H9 (cell line): ENCODE measurements at regions not wholly inside any gene's neighbourhood (a gene's known extent, or its start where the extent isn't known, plus 50 kb on each side); places are given as distances from the start of the nearest gene placed in this dataset.
"Not testable (repeated sequence)": the region's sequence is repeated elsewhere in the genome, so short reads cannot be mapped to it uniquely, and the experiment has no call there.

Experiments used
- DNase-seq: peaks from one replicate; pipeline ENCODE4 v3.0.0-alpha.2; 2017
- H2AFZ ChIP-seq: one replicate; pipeline ENCODE4 v1.6.1; 2013; ENCODE audit warnings: mild to moderate bottlenecking, low read length, control low read depth, moderate library complexity
- H2AK5ac ChIP-seq: 2 replicates; pipeline ENCODE4 v1.6.1; 2013; ENCODE audit warnings: low read length, control low read depth, mixed read lengths; ENCODE audit not compliant: insufficient read length
- H2BK120ac ChIP-seq: one replicate; pipeline ENCODE4 v1.6.1; 2013; ENCODE audit warnings: low read depth, mild to moderate bottlenecking, low read length, control low read depth, inconsistent platforms; ENCODE audit not compliant: poor library complexity, severe bottlenecking
- H2BK12ac ChIP-seq: 2 replicates; pipeline ENCODE4 v1.6.1; 2013; ENCODE audit warnings: low read length, control low read depth, mixed read lengths, low read depth; ENCODE audit not compliant: insufficient read length
- H2BK15ac ChIP-seq: 2 replicates; pipeline ENCODE4 v1.6.1; 2013; ENCODE audit warnings: low read depth, low read length, control low read depth
- H2BK20ac ChIP-seq: one replicate; pipeline ENCODE4 v1.6.1; 2013; ENCODE audit warnings: low read depth, mild to moderate bottlenecking, low read length, control low read depth, inconsistent platforms; ENCODE audit not compliant: poor library complexity, severe bottlenecking
- H2BK5ac ChIP-seq: 2 replicates; pipeline ENCODE4 v1.6.1; 2013; ENCODE audit warnings: low read length, control low read depth, mixed read lengths; ENCODE audit not compliant: insufficient read length
- H3K14ac ChIP-seq: 2 replicates; pipeline ENCODE4 v1.6.1; 2013; ENCODE audit warnings: low read length, control low read depth; ENCODE audit not compliant: insufficient read depth
- H3K18ac ChIP-seq: 2 replicates; pipeline ENCODE4 v1.6.1; 2013; ENCODE audit warnings: low read depth, mild to moderate bottlenecking, mixed read lengths, low read length, control low read depth; ENCODE audit not compliant: insufficient read length
- H3K23ac ChIP-seq: 2 replicates; pipeline ENCODE4 v1.6.1; 2013; ENCODE audit warnings: low read length, control low read depth, mixed read lengths, low read depth; ENCODE audit not compliant: insufficient read length
- H3K23me2 ChIP-seq: 2 replicates; pipeline ENCODE4 v1.6.1; 2013; ENCODE audit warnings: low read depth, mild to moderate bottlenecking, mixed read lengths, low read length, control low read depth; ENCODE audit not compliant: insufficient read length, poor library complexity, severe bottlenecking
- H3K27ac ChIP-seq: 2 replicates; pipeline ENCODE4 v1.5.1; 2013; ENCODE audit warnings: low read length, control low read depth, mixed read lengths, low read depth; ENCODE audit not compliant: insufficient read length
- H3K27me3 ChIP-seq: 2 replicates; pipeline ENCODE4 v1.6.1; 2013; ENCODE audit warnings: low read length, control low read depth, inconsistent platforms; ENCODE audit not compliant: insufficient read depth
- H3K4ac ChIP-seq: 2 replicates; pipeline ENCODE4 v1.6.1; 2013; ENCODE audit warnings: low read depth, mild to moderate bottlenecking, control low read depth, inconsistent platforms, low read length, moderate library complexity
- H3K4me1 ChIP-seq: 2 replicates; pipeline ENCODE4 v1.6.1; 2013; ENCODE audit warnings: low read length, control low read depth, inconsistent platforms; ENCODE audit not compliant: insufficient read depth
- H3K4me2 ChIP-seq: 2 replicates; pipeline ENCODE4 v1.6.1; 2013; ENCODE audit warnings: low read length, control low read depth, mixed read lengths; ENCODE audit not compliant: insufficient read length, insufficient read depth
- H3K56ac ChIP-seq: 2 replicates; pipeline ENCODE4 v1.6.1; 2013; ENCODE audit warnings: low read depth, mild to moderate bottlenecking, mixed read lengths, low read length, control low read depth; ENCODE audit not compliant: insufficient read length
- H3K79me1 ChIP-seq: 2 replicates; pipeline ENCODE4 v1.6.1; 2013; ENCODE audit warnings: low read depth, mild to moderate bottlenecking, moderate library complexity, low read length, control low read depth, inconsistent platforms; ENCODE audit not compliant: insufficient read depth, poor library complexity, severe bottlenecking
- H3K79me2 ChIP-seq: 2 replicates; pipeline ENCODE4 v1.6.1; 2013; ENCODE audit warnings: low read length, control low read depth, inconsistent platforms; ENCODE audit not compliant: insufficient read depth
- H3K9ac ChIP-seq: 2 replicates; pipeline ENCODE4 v1.6.1; 2013; ENCODE audit warnings: low read length, control low read depth, mixed read lengths; ENCODE audit not compliant: insufficient read length; ENCODE audit errors: extremely low read depth
- H3K9me3 ChIP-seq: one replicate; pipeline ENCODE4 v1.6.1; 2013; ENCODE audit warnings: low read depth, low read length, inconsistent platforms; ENCODE audit not compliant: control insufficient read depth
- H3T11ph ChIP-seq: one replicate; pipeline ENCODE4 v1.6.1; 2013; ENCODE audit warnings: mild to moderate bottlenecking, low read length, control low read depth, inconsistent platforms
- H4K20me1 ChIP-seq: one replicate; pipeline ENCODE4 v1.6.1; 2013; ENCODE audit not compliant: control insufficient read depth, insufficient read length, insufficient read depth
- H4K5ac ChIP-seq: 2 replicates; pipeline ENCODE4 v1.6.1; 2013; ENCODE audit warnings: low read depth, mild to moderate bottlenecking, mixed read lengths, low read length, control low read depth; ENCODE audit not compliant: insufficient read length
- H4K8ac ChIP-seq: replicated peaks from 2 replicates; pipeline ENCODE4 v1.6.1; 2013; ENCODE audit warnings: low read length, control low read depth, mixed read lengths, low read depth; ENCODE audit not compliant: insufficient read length
- H4K91ac ChIP-seq: 2 replicates; pipeline ENCODE4 v1.6.1; 2013; ENCODE audit warnings: low read depth, mild to moderate bottlenecking, moderate library complexity, mixed read lengths, low read length, control low read depth; ENCODE audit not compliant: insufficient read length
- H3K27ac Mint-ChIP-seq, 3 experiments: 2 replicates in 2 of 3; 3 replicates in 1 of 3; pipeline ENCODE4 v1.8.0; 2020 to 2021; ENCODE audit warnings: mixed read lengths in 3 of 3, mild to moderate bottlenecking in 1 of 3, moderate library complexity in 1 of 3
- H3K27me3 Mint-ChIP-seq: 2 replicates; pipeline ENCODE4 v1.8.0; 2021; ENCODE audit warnings: low read depth, mild to moderate bottlenecking, moderate library complexity, mixed read lengths
- H3K36me3 Mint-ChIP-seq, 3 experiments: 2 replicates in 2 of 3; 3 replicates in 1 of 3; pipeline ENCODE4 v1.8.0; 2020 to 2021; ENCODE audit warnings: low read depth in 3 of 3, mixed read lengths in 3 of 3; ENCODE audit not compliant: insufficient read depth in 1 of 3
- H3K4me1 Mint-ChIP-seq, 2 experiments: 2 replicates each; pipeline ENCODE4 v1.8.0; 2020; ENCODE audit warnings: mixed read lengths in 2 of 2
- H3K4me3 Mint-ChIP-seq, 2 experiments: 2 replicates in 1 of 2; 3 replicates in 1 of 2; pipeline ENCODE4 v1.8.0; 2020 to 2021; ENCODE audit warnings: mild to moderate bottlenecking in 2 of 2, mixed read lengths in 2 of 2, moderate library complexity in 1 of 2
- H3K9me3 Mint-ChIP-seq, 2 experiments: 2 replicates in 1 of 2; 3 replicates in 1 of 2; pipeline ENCODE4 v1.8.0; 2020; ENCODE audit warnings: mild to moderate bottlenecking in 2 of 2, mixed read lengths in 2 of 2, moderate library complexity in 1 of 2
- WGBS: extraction: QIAGEN DNeasy Blood & Tissue Kit; methylation state at CpG from one replicate; pipeline ENCODE4 v1.1.7; 2013; ENCODE audit warnings: missing lambda C conversion rate, low lambda C conversion rate, mixed read lengths; ENCODE audit not compliant: insufficient read length; ENCODE audit errors: extremely low coverage; 5-methylcytosine and 5-hydroxymethylcytosine counted together

- H2AFZ ChIP-seq, H4K20me1 ChIP-seq, H3K23ac ChIP-seq, H3K9ac ChIP-seq, H3K4me1 ChIP-seq, DNase-seq, H3K79me2 ChIP-seq, H3K79me1 ChIP-seq, H3K4me2 ChIP-seq, H2BK15ac ChIP-seq, H2BK20ac ChIP-seq, H3K27me3 ChIP-seq, H3K4ac ChIP-seq, H3K23me2 ChIP-seq, H3K27ac ChIP-seq, H3K18ac ChIP-seq, H4K8ac ChIP-seq, H3K4me3 Mint-ChIP-seq, H2BK5ac ChIP-seq, H3K36me3 Mint-ChIP-seq, H4K91ac ChIP-seq, H2BK120ac ChIP-seq, H2BK12ac ChIP-seq, H3K27me3 Mint-ChIP-seq, H3K27ac Mint-ChIP-seq, H4K5ac ChIP-seq, H2AK5ac ChIP-seq, H3K56ac ChIP-seq, H3T11ph ChIP-seq, H3K9me3 Mint-ChIP-seq, H3K14ac ChIP-seq, H3K9me3 ChIP-seq: not testable (repeated sequence)
- H3K4me1 Mint-ChIP-seq = peaks cover 5 to 11% of the 10 kb centered on the region in 2 experiments; a peak in 3 of 4 replicates
- WGBS = no CpG with 5 or more reads among the region's 3 CpGs
These were observed 152.7 kb upstream of the PRSS12 start for GRCh38 chr4:118505491-118505890.

GRCh38 chr4:118512870-118513269 is 160.1 kb upstream of the PRSS12 start:
- not testable (repeated sequence) for H4K20me1 ChIP-seq, H3K4me1 ChIP-seq, H3K79me1 ChIP-seq, H3K4me3 Mint-ChIP-seq, H2BK120ac ChIP-seq, DNase-seq, H3K27me3 ChIP-seq, H2BK15ac ChIP-seq, H3K14ac ChIP-seq, H3K36me3 Mint-ChIP-seq, H3K79me2 ChIP-seq, H3K23ac ChIP-seq, H2BK12ac ChIP-seq, H4K8ac ChIP-seq, H3K23me2 ChIP-seq, H3K27ac ChIP-seq, H4K91ac ChIP-seq, H2BK5ac ChIP-seq, H3K4ac ChIP-seq, H2AK5ac ChIP-seq, H3K4me2 ChIP-seq, H3K9me3 ChIP-seq, H3K27me3 Mint-ChIP-seq, H3K9ac ChIP-seq, H2AFZ ChIP-seq, H3K4me1 Mint-ChIP-seq, H3K9me3 Mint-ChIP-seq, H2BK20ac ChIP-seq, H4K5ac ChIP-seq, H3T11ph ChIP-seq, H3K18ac ChIP-seq, H3K56ac ChIP-seq, H3K27ac Mint-ChIP-seq
- no CpG with 5 or more reads among the region's 3 CpGs for WGBS
